Sciatic nerve (tissue), 2 donors: ENCODE measurements at regions not wholly inside any gene's neighbourhood (a gene's known extent, or its start where the extent isn't known, plus 50 kb on each side); places are given as distances from the start of the nearest gene placed in this dataset.

Source experiments
- ATAC-seq: fragments of 200-7000 bp; cut with Tn5 transposase; one replicate; pipeline ENCODE4 v1.9.1; 2020; ENCODE audit warnings: mild to moderate bottlenecking, moderate library complexity
- DNase-seq: peaks from one replicate; pipeline ENCODE4 v3.0.0-alpha.2; 2020; ENCODE audit warnings: low spot score
- intact Hi-C: fragments of 100-400 bp; cut with DNase I; formaldehyde crosslinking; loops from one replicate; pipeline ENCODE4 v1.14.2; 2022
- donor health status: DM: no; HTN: no; CAD: no.
- donor health status: DM: no; HTN: no; CAD: no.

GRCh38 chr12:115672506-115673080 lies 604.9 kb downstream of the MED13L start:
- DNase-seq (no peak), ATAC-seq (no peak)
- intact Hi-C loops = no loop called here

GRCh38 chr12:115672086-115672485 lies 605.4 kb downstream of the MED13L start:
- DNase-seq (no peak), ATAC-seq (no peak)
- intact Hi-C loops = no loop called here

GRCh38 chr12:115670869-115671268 lies 606.6 kb downstream of the MED13L start:
- DNase-seq (no peak), ATAC-seq (no peak)
- intact Hi-C loops = no loop called here

GRCh38 chr12:115667116-115667515 lies 610.4 kb downstream of the MED13L start:
- DNase-seq = no peak
- ATAC-seq = no peak
- intact Hi-C loops = no loop called here

- intact Hi-C loops = no loop called here
- DNase-seq (no peak), ATAC-seq (no peak)
Measured at GRCh38 chr12:115666168-115666567, 611.3 kb downstream of the MED13L start.

GRCh38 chr12:115661112-115661511 lies 616.4 kb downstream of the MED13L start:
- DNase-seq (no peak), ATAC-seq (peak; percentile 66)
- intact Hi-C loops = no loop called here

GRCh38 chr12:115660211-115660805 lies 617.2 kb downstream of the MED13L start:
- intact Hi-C loops = no loop called here
- DNase-seq = peak; percentile 61

GRCh38 chr12:115659422-115659821 lies 618.1 kb downstream of the MED13L start:
- intact Hi-C loops = no loop called here
- ATAC-seq (no peak), DNase-seq (no peak)

More at GRCh38 chr12:115660211-115660805, 617.2 kb downstream of the MED13L start:
- peak; percentile 91 for ATAC-seq

GRCh38 chr12:115657081-115658013 lies 620.1 kb downstream of the MED13L start:
- intact Hi-C loops = no loop called here
- no peak for DNase-seq
- no peak for ATAC-seq

- intact Hi-C loops = no loop called here
- DNase-seq (no peak), ATAC-seq (no peak)
Measured at GRCh38 chr12:115650026-115650425, 627.5 kb downstream of the MED13L start.

GRCh38 chr12:115648463-115648862 lies 629.0 kb downstream of the MED13L start:
- intact Hi-C loops = no loop called here
- DNase-seq (no peak), ATAC-seq (no peak)

- intact Hi-C loops = no loop called here
- DNase-seq = no peak
- ATAC-seq = no peak
Measured at GRCh38 chr12:115646210-115646609, 631.3 kb downstream of the MED13L start.

GRCh38 chr12:115640929-115641328 lies 636.6 kb downstream of the MED13L start:
- DNase-seq (no peak), ATAC-seq (no peak)
- intact Hi-C loops = no loop called here

- no peak for ATAC-seq
- no peak for DNase-seq
- intact Hi-C loops = no loop called here
Measured at GRCh38 chr12:115639648-115640012, 637.9 kb downstream of the MED13L start.

- ATAC-seq = no peak
Measured at GRCh38 chr12:115638733-115639647, 638.5 kb downstream of the MED13L start.

GRCh38 chr12:115636546-115636945 lies 640.9 kb downstream of the MED13L start:
- intact Hi-C loops = no loop called here
- DNase-seq (no peak), ATAC-seq (no peak)

More at GRCh38 chr12:115638733-115639647, 638.5 kb downstream of the MED13L start:
- intact Hi-C loops = no loop called here
- no peak for DNase-seq

GRCh38 chr12:115632308-115632707 lies 645.2 kb downstream of the MED13L start:
- ATAC-seq = no peak
- no peak for DNase-seq
- intact Hi-C loops = loop anchor here (5.0 kb wide), 1 partner anchor 440 kb away; no protein-coding TSS in a partner anchor

- ATAC-seq (no peak), DNase-seq (no peak)
- intact Hi-C loops = loop anchor here (5.0 kb wide), 1 partner anchor 438 kb away; no protein-coding TSS in a partner anchor
Measured at GRCh38 chr12:115630136-115630535, 647.4 kb downstream of the MED13L start.

GRCh38 chr12:115626210-115626609 lies 651.3 kb downstream of the MED13L start:
- DNase-seq (no peak), ATAC-seq (no peak)
- intact Hi-C loops = no loop called here
